Hepatocyte (in vitro differentiated cells): ENCODE measurements at regions not wholly inside any gene's neighbourhood (a gene's known extent, or its start where the extent isn't known, plus 50 kb on each side); places are given as distances from the start of the nearest gene placed in this dataset.

Source experiments
- DNase-seq: peaks from one replicate; pipeline ENCODE4 v3.0.0-alpha.2; 2016; ENCODE audit warnings: low spot score
- H2AFZ ChIP-seq: fragments of 200-600 bp; sonication (generic); 2 replicates; pipeline ENCODE4 v1.6.0; 2016; ENCODE audit warnings: antibody characterized with exemption, mild to moderate bottlenecking
- H3K27ac ChIP-seq: fragments of 200-600 bp; sonication (generic); 2 replicates; pipeline ENCODE4 v1.5.1; 2016; ENCODE audit warnings: mild to moderate bottlenecking
- H3K27me3 ChIP-seq: fragments of 200-600 bp; sonication (generic); 2 replicates; pipeline ENCODE4 v1.6.1; 2016
- H3K36me3 ChIP-seq: fragments of 200-600 bp; sonication (generic); replicated peaks from 2 replicates; pipeline ENCODE4 v1.5.1; 2016; ENCODE audit warnings: low read depth; ENCODE audit not compliant: insufficient read depth
- H3K4me1 ChIP-seq: fragments of 200-600 bp; sonication (generic); 2 replicates; pipeline ENCODE4 v1.5.1; 2016; ENCODE audit warnings: mild to moderate bottlenecking, moderate library complexity; ENCODE audit not compliant: insufficient read depth
- H3K4me2 ChIP-seq: fragments of 200-600 bp; sonication (generic); 2 replicates; pipeline ENCODE4 v1.6.0; 2016
- H3K4me3 ChIP-seq: fragments of 200-600 bp; sonication (generic); 2 replicates; pipeline ENCODE4 v1.5.1; 2016; ENCODE audit warnings: mild to moderate bottlenecking
- H3K79me2 ChIP-seq: fragments of 200-600 bp; sonication (generic); 2 replicates; pipeline ENCODE4 v1.6.0; 2017; ENCODE audit warnings: mild to moderate bottlenecking
- H3K9me2 ChIP-seq: fragments of 200-600 bp; sonication (generic); replicated peaks from 2 replicates; pipeline ENCODE4 v1.6.0; 2017; ENCODE audit warnings: mild to moderate bottlenecking; ENCODE audit not compliant: insufficient read depth
- H3K9me3 ChIP-seq: fragments of 200-600 bp; sonication (generic); 2 replicates; pipeline ENCODE4 v1.5.1; 2016; ENCODE audit warnings: low read depth, mild to moderate bottlenecking
- H4K20me1 ChIP-seq: fragments of 200-600 bp; sonication (generic); 2 replicates; pipeline ENCODE4 v1.6.0; 2016; ENCODE audit warnings: mild to moderate bottlenecking; ENCODE audit not compliant: insufficient read depth, poor library complexity, severe bottlenecking
- CTCF ChIP-seq: fragments of 200-600 bp; sonication (generic); IDR thresholded peaks from 2 replicates; pipeline ENCODE4 v1.5.1; 2016; ENCODE audit warnings: antibody characterized with exemption, mild to moderate bottlenecking; ENCODE audit not compliant: poor library complexity
- EZH2 ChIP-seq: fragments of 200-600 bp; sonication (generic); IDR thresholded peaks from 2 replicates; pipeline ENCODE4 v1.6.1; 2016; ENCODE audit warnings: antibody characterized with exemption, mild to moderate bottlenecking, borderline replicate concordance
- EZH2phosphoT487 ChIP-seq: fragments of 200-600 bp; sonication (generic); IDR thresholded peaks from one replicate; pipeline ENCODE4 v1.6.1; 2018; ENCODE audit warnings: antibody characterized with exemption, mild to moderate bottlenecking, low read depth, moderate library complexity; ENCODE audit not compliant: unreplicated experiment, severe bottlenecking
- WGBS: methylation state at CpG from one replicate; pipeline ENCODE4 v1.1.6; 2016; ENCODE audit warnings: low lambda C conversion rate; ENCODE audit errors: missing lambda C conversion rate; 5-methylcytosine and 5-hydroxymethylcytosine counted together

- H3K4me1 ChIP-seq = no peaks in the 10 kb centered on the region
- H3K4me3 ChIP-seq = no peak overlapping the region
- no peaks in the 10 kb centered on the region for H4K20me1 ChIP-seq
- DNase-seq = peak; percentile 39
- H3K27me3 ChIP-seq = no peaks in the 10 kb centered on the region
- no peaks in the 10 kb centered on the region for H3K9me2 ChIP-seq
- no peaks in the 10 kb centered on the region for H3K9me3 ChIP-seq
- H3K36me3 ChIP-seq = no peaks in the 10 kb centered on the region
- no peak overlapping the region for H3K27ac ChIP-seq
- H3K4me2 ChIP-seq = no peak overlapping the region
- no peak overlapping the region for H2AFZ ChIP-seq
- no peak for TF ChIP-seq EZH2phosphoT487
- TF ChIP-seq CTCF = peak; percentile 34
- no peak for TF ChIP-seq EZH2
- no peaks in the 10 kb centered on the region for H3K79me2 ChIP-seq
These were observed 103.3 kb upstream of the PMCH start for GRCh38 chr12:102300824-102301461.

GRCh38 chr12:102299731-102300130, 102.1 kb upstream of the PMCH start:
- Histone ChIP-seq H3K4me3 (no peak overlapping the region), H3K79me2 (no peaks in the 10 kb centered on the region), H3K9me3 (no peaks in the 10 kb centered on the region), H3K27me3 (no peaks in the 10 kb centered on the region), H3K36me3 (no peaks in the 10 kb centered on the region), H3K27ac (no peak overlapping the region), H3K4me1 (no peaks in the 10 kb centered on the region), H3K9me2 (no peaks in the 10 kb centered on the region), H3K4me2 (no peak overlapping the region), H2AFZ (no peak overlapping the region), H4K20me1 (no peaks in the 10 kb centered on the region)
- no peak for DNase-seq
- 83% methylated on average over 1 of the region's 1 CpG for WGBS
- TF ChIP-seq EZH2 (no peak), CTCF (no peak), EZH2phosphoT487 (no peak)

GRCh38 chr12:102298022-102298421, 100.4 kb upstream of the PMCH start:
- H3K4me3 ChIP-seq = no peak overlapping the region
- H3K27ac ChIP-seq = no peak overlapping the region
- WGBS = 85% methylated on average over 3 of the region's 3 CpGs
- H4K20me1 ChIP-seq = no peaks in the 10 kb centered on the region
- no peaks in the 10 kb centered on the region for H3K27me3 ChIP-seq
- DNase-seq = no peak
- no peaks in the 10 kb centered on the region for H3K79me2 ChIP-seq
- no peaks in the 10 kb centered on the region for H3K36me3 ChIP-seq
- TF ChIP-seq EZH2 (no peak), CTCF (no peak), EZH2phosphoT487 (no peak)
- H3K4me1 ChIP-seq = no peaks in the 10 kb centered on the region
- H2AFZ ChIP-seq = no peak overlapping the region
- H3K9me2 ChIP-seq = no peaks in the 10 kb centered on the region
- no peaks in the 10 kb centered on the region for H3K9me3 ChIP-seq
- H3K4me2 ChIP-seq = no peak overlapping the region

GRCh38 chr12:102297412-102297811, 99.8 kb upstream of the PMCH start:
- no peak for TF ChIP-seq CTCF
- no peak for TF ChIP-seq EZH2phosphoT487
- TF ChIP-seq EZH2 = no peak
- no peak overlapping the region for H3K27ac ChIP-seq

More at GRCh38 chr12:102297412-102297811, 99.8 kb upstream of the PMCH start:
- no peak overlapping the region for H2AFZ ChIP-seq
- H3K4me1 ChIP-seq = no peaks in the 10 kb centered on the region
- no peaks in the 10 kb centered on the region for H3K36me3 ChIP-seq
- no peaks in the 10 kb centered on the region for H3K9me2 ChIP-seq
- H3K79me2 ChIP-seq = no peaks in the 10 kb centered on the region
- no peaks in the 10 kb centered on the region for H3K9me3 ChIP-seq
- no peak overlapping the region for H3K4me3 ChIP-seq
- WGBS = 98% methylated on average over 2 of the region's 2 CpGs
- no peak for DNase-seq
- no peaks in the 10 kb centered on the region for H4K20me1 ChIP-seq
- H3K27me3 ChIP-seq = no peaks in the 10 kb centered on the region
- H3K4me2 ChIP-seq = no peak overlapping the region
